ENCODE measurements at regions not wholly inside any gene's neighbourhood (a gene's known extent, or its start where the extent isn't known, plus 50 kb on each side); places are given as distances from the start of the nearest gene placed in this dataset.

- TF ChIP-seq EZH2phosphoT487 (IDR thresholded peaks at IDR 0.05; ENCODE audit: insufficient read depth, low read depth) (no peak), EZH2 (IDR thresholded peaks at IDR 0.05; ENCODE audit: insufficient read depth, poor library complexity, severe bottlenecking) (no peak)
Measured at GRCh38 chr2:157068237-157068636, 189.3 kb upstream of the GALNT5 start.
